Femur (tissue), 1 donor: ENCODE measurements at regions not wholly inside any gene's neighbourhood (a gene's known extent, or its start where the extent isn't known, plus 50 kb on each side); places are given as distances from the start of the nearest gene placed in this dataset.
"Not testable (repeated sequence)": the region's sequence is repeated elsewhere in the genome, so short reads cannot be mapped to it uniquely, and the experiment has no call there.

Experiments
- DNase-seq: peaks from one replicate; pipeline ENCODE4 v3.0.0-alpha.2; 2017

DNA sequence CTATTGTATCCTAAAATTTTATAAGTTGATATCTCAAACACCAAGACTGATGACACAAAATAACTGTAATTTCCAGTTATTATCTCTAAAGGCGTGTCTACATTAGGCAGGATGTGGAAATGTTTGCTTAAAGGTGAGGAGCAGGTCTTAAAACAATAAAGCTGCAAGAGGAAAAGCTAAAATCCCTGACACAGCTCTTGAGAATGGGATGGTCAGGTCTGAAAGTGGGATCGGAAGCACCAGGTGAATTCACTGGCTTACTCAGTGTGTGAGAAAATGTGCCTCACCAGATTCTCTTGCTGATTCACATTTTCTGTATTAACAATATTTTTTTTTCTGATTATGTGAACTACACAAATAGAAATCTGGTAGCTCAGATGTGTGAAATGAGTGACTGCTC is 421.9 kb upstream of the ADAMTS5 start:
- no peak for DNase-seq

DNA sequence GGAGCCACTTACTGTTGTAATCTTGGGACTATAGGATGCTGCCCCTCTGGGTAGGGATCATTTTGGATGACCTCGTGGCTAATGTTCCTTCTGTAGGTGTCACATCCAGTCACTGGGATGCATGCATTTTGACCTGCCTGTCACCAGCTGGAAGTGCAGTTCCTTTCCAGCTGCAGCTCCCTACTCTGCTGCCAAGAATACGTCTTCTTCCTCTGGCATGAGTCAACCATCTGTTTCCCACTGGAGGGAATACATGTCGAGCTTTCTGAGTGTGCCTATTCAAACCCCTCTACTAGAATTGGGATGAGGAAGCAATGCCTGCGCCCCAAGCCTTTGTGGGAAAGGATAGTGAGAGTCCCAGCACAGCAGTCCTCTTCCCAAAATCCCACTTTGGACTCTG is 415.5 kb upstream of the ADAMTS5 start:
- no peak for DNase-seq

DNA sequence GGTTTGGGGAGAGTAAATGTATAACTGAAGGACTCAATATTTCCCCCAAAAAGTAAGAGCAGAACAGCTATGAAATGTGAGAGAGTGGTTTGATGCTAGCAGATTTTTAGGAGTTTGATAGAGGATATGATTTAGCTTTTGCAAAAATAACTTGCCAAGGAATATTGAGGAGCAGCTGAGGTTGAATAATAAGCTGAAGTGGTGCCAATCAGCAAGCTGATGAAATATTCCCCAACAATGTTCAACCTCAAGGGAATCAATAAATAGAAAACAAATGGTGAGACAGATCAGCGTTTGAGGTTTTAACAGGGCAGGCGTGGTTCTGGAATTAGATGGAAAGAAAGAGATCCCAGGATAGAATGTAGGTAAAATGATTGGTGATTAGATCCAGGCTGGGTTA is 413.4 kb upstream of the ADAMTS5 start:
- no peak for DNase-seq

DNA sequence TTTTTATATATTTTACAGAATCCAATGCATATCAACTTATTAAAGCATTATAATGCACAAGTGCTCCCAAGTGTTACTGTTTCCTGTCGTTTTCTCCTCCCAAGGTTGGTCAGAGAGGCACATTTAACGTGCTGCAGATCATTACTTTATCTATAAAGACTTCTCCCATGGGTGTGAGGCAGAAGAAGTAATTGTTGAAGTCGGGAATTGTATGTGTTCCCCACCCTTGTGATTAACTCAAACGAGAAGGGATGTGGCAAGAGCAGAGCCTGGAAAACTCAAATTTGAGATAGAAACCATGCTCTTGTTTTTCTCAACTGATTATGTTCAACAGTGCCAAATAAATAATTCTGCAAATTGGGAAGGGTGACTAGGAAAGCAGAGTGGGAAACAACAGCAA is 412.5 kb upstream of the ADAMTS5 start:
- no peak for DNase-seq

DNA sequence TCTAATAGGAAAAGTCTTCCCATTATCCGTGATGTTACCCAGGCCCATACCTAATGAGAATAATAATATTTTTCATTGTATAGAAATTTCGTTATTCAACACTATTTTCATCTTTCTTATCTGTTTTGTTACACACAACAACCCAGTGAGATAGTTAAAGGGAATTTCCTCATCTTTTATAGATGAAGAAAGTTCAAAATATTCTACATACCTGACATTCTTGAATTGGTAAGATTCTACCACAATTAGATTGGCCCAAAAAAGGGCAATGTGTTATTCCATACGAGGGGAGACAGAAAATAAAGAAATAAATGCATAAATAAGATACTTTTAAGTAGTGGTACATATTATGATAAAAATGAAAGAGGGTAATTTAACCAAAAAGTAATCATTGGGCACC is 405.5 kb upstream of the ADAMTS5 start:
- DNase-seq, result no peak

DNA sequence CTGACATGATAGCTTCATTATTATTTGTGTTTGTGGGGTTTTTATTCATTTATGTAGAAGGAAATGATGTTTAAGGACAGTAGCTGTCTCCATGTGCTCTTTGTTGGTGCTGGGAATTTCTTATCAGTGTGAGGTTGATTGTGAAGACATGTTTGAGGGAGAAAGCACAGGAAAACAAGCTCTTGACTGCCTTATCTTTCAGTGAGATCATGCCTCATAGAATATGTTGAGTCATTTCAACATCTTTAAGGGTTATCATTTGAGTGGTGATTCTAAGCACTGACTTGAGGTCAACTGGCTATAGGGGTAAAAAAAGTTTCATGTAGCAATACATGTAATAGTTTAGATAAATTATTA is 405.1 kb upstream of the ADAMTS5 start:
- DNase-seq, result no peak

DNA sequence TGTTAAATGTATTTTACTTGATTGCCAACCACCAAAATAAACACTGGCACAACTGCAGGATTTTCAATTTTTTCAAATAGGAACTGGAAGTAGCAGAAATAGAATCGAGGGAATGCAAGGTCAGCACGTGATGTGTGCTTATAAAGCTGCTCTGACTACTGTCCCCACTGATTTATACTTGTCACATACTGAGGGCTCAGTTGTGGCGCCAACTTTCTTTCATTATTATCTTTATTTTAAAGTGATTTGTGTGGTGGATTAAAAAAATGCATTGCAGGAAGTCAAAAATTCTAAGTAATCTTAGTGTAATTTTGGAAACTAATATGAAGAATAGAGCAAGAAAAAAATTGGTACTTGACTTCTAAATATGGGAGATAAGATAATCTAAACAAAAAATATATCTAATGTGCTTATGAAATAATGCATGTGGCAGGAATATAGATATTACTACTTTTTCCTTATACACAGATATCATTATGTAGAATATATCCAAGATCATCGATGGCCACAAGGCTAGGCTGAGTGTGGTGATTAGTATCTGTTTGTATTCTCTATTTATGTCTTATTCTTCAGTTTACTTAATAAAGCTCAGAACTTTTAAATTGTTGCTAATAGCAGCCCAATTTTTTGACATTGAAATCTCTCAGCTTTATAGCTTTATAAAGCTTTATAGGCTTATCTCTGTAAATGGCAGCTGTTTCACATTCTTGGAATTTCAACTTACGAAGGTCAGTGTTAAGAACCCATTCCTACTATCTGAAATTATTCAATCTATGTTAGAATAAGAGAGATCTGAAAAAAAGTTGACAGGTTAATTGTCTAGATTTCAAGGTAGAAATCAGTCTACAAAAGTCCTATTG is 404.5 kb upstream of the ADAMTS5 start:
- DNase-seq, result no peak

DNA sequence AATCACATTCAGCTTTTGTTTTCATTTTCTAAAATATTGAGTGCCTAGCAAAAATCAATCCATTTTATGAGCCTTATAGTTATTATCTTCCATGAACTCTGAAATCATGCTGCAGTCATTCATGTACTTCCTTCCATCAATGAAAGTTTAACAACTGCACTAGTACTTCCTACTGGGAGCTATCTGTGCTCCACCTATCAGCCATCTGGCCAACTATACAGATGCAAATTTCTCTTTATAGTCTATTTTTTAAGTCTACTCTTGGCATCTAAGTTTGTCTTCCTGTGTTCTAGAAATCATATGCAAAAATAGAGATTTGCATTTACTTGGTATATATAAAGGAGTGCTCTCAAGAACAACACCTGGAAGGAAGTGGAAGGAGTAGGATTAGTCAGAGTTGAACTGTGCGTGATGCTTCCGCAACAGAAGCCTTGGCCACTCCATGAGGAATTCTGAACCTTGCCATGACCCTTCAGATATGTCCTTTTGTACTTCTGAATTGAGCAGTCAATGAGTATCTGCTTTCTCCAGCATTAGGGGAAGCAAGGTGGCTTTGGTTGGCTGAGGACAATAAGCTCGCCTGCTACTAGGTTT is 403.2 kb upstream of the ADAMTS5 start:
- no peak for DNase-seq

DNA sequence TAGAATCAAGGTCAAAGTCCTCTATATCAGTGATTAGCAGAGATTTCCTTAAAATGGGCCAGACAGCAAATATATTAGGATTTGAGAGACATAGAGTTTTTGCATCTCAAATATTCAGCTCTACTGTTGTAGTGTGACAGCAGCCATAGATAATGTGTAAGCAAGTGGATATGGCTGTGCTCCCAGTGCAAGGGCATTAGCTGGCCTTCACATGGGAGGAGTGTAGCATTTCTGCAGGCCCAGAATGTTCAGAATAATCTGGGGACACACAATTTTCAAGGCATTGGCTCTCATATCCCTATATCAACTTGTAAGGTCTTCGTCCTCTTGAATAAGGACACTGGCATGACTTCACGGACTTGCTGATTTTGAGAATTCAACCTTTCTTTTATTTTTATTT is 402.3 kb upstream of the ADAMTS5 start:
- no peak for DNase-seq

DNA sequence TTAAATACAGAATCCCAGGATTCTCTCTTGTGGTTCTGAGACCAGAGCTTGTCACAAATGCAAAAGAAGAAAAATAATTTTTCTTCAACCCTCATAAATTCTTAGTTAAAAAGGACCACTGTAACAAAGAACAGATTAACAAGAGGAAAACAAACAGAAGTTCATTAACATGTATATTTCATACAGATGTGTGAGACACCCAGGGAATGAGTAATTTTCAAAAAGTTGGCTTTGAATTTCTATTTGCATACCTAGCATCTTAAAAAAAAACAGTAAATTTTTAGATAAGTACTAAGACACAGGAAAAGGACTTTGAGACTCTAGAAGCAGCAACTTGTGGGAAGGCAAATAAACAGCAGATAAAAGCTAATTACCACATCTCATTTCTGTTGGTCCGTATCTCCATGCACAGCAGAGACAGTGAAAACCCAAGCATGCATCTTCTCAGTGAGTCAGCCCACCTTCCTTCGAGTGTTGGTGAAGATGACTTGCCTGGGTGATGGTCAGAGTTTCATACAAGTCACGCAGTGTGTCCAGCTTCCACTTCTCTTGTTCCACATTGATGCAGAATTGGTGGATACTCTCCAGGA is 399.9 kb upstream of the ADAMTS5 start:
- no peak for DNase-seq

DNA sequence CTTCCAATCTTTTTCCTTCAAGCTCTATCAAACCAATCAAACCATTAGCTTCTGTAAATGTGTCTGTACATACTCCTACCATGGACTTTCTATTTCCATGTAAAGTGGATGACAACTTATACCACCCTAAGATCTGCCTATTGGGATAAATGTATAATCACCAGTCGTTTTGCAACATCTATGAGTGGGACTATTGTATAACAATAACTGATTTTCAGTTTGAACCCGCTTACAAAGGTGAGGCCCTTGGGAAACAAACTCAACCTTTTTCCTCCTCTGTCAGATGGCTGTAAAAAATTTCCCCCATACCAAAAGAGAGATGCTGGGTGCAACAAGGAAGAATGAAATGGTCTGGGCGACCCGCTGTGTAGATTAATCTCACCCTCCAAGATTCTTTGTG is 399.1 kb upstream of the ADAMTS5 start:
- DNase-seq, result no peak

DNA sequence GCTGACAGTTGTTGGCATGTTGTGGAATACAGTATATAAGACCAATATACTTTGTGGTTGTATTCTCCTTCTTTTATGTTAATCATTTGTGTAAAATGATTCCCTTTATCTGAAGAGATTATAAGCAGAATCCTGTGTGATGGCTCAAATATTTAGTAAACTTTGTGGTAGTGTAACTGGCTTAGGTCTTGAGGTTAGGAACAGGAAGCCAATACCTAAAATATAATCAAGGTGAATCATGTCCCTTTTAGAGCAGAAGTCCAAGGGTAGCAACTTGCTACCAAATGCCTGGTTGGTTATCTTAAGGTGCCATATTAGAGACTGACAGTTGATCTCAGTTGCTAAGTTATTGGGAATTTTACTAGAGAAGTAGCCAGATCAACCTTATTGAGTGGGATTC is 398.5 kb upstream of the ADAMTS5 start:
- DNase-seq, result no peak

DNA sequence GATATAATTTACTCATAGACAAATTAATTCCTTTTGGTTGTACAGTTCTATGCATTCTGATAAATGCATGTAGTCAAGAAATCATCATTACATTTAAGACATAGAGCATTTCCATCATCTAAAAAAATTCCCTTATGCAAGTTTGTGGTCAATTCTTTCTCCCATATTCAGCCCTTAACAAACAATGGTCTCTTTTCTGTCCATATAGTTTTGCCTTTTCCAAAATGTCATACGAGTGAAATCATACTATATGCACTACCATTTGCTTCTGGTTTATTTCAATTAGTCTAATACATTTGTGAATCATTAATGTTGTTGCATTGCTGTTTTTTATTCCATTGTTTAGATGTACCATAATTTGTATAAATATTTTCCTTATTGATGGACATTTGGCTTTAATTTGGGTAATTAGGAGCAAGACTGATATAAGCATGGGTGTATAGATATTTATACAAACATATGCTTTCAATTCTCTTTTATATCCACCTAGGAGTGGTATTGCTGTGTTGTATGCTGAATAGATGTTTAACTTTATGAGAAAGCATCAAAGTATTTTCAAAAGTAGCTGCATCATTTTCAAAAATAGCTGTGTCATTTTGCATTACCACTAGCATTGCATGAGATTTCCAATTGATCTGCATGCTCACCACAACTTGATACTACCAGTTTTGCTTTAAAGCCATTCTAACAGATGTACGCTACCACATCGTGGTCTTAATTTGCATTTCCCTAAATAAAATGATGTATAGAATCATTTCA is 397.0 kb upstream of the ADAMTS5 start:
- no peak for DNase-seq

DNA sequence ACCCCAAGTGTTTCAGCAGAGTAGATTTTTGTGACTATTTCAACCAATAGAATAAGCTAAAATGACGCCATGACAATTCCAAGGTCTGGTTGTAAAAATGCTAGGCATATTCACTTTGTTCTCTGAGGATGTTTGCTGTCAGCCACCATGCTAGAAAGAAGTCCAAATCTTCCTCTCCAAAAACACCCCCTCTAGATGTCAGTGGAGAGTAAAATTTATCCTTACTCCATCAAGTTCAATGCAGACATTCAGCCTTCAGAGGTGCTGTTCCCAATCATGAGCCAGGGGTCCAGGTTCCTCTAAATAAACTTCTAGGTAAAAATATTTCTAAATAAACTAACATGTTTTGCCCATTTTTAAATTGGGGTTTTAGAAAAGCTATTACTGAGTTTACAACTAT is 395.4 kb upstream of the ADAMTS5 start:
- no peak for DNase-seq

DNA sequence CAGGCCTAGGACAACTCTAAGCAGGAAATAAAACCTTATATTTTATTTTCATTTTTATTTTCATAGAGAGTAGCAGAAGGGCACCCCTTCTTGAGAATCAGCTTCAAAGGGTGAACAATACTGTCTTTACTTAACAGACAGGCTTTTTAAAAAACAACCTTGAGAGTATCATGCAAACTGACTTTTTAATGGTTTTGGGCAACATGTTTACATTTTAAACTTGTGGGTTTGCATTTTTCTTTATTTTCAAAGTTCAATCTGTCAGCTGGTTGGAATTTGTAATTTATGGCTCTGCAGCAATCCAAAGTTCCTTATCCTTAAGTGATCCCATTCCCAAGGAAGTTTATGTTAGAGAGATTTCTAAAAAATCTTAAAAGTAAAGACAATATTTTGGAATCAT is 392.3 kb upstream of the ADAMTS5 start:
- no peak for DNase-seq

DNA sequence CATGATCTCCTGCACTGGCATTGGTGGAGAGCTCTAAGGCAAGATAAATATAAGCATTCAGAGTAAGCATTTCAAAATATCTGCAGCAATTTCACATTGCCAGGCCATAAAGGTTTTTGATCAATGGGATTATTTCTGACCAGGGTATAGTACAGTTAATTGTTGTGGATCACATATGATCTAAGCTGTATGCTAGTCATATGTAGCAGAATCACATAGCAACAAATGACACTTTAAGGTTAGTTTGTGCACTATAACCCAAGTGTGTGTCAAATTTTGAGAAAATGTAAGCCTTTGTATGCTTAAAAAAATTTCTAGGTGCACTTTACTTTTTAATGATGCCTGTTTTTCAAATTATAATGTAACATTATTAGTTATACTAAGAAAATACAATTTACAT is 386.0 kb upstream of the ADAMTS5 start:
- DNase-seq, result no peak

DNA sequence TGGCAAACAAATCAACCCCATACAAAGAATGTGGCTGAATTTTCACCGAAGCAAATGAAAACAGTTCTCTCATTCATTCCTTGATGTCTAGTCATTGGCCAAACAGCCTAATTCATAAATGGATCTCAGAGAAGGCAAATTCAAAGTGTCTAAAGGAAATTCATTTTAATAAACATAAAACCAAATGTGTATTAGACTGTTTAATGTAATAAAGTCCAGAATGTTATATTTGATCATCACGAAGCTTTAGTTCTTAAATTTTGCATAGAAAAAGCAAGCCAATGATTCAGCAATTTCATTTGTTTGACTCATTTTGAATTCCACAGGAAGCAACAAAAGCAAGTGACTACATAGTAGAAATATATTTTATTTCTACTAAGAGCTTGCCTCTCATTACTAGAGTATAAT is 379.2 kb upstream of the ADAMTS5 start:
- DNase-seq, result no peak

DNA sequence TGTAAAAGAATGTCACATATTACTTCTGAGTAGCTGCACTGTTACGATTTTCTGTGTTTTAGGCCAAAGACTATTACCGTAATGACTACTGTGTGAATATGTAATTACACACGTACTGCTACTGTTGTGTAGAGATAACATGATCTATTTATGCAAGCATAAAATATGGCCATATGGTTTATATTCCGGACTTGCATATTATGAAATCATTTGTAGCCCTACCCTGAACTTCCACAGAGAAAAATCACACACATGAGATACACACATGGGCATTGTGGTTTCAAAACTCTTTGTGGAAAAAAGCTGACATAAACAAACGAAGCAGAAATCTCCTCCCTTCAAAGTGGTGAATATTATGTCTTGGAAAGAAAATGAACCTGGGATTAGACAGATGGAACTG is 373.0 kb upstream of the ADAMTS5 start:
- no peak for DNase-seq

DNA sequence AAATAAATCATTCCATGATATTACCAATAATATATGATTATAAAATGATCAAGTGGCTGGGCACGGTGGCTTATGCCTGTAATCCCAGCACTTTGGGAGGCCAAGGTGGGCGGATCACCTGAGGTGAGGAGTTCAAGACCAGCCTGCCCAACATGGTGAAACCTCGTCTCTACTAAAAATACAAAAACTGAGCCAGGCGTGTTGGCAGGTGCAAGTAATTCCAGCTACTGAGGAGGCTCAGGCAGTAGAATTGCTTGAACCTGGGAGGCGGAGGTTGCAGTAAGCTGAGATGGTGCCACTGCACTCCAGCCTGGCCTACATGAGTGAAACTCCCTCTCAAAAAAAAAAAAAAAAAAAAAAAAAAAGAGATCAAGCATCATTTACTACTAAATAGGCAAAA is 371.1 kb upstream of the ADAMTS5 start:
- not testable (repeated sequence) for DNase-seq

DNA sequence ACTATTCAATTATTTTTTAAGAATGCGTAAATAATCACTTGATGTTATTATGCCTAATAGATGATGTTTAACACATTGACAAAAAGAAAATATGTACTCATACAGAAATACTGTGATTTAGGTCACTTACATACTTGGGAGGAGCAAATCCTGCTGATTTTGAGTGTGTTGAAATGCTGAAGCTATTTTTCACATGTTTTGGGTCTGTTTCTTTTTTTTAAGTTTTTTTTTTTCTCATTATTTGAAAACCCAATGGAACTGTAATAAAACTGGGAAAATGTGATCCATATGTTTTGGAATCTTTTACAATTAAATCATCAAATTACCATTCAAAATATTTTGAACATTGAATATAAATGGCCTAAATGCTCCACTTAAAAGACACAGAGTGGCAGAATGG is 366.2 kb upstream of the ADAMTS5 start:
- DNase-seq, result no peak

DNA sequence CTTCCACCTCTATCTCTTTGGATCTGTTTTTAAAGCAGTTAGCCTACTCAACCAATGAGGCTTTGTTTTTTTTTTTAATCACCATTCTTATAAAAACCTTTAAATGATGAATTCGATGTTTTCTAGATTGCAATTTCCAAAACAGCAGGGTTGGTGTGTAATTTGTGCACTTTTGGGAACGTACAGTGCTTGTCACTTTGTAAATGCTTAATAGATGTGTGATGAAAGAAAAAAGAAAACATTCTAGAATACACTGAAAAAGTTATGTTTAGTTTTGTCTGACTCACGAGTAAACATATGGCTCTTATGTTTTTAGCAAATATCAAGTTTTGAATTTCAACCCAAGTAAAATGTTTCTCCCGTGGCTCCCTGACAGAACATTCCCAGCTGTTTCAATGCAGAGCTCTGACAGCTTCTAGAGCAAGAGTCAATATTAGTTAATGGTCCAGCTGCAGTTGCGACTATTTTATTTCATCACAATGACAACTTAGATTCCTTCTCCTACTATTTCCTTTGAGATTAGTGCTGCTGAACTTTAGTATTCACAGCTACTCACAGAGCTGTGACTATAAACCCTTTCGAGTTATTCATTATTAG is 362.5 kb upstream of the ADAMTS5 start:
- DNase-seq, result peak; percentile 58

DNA sequence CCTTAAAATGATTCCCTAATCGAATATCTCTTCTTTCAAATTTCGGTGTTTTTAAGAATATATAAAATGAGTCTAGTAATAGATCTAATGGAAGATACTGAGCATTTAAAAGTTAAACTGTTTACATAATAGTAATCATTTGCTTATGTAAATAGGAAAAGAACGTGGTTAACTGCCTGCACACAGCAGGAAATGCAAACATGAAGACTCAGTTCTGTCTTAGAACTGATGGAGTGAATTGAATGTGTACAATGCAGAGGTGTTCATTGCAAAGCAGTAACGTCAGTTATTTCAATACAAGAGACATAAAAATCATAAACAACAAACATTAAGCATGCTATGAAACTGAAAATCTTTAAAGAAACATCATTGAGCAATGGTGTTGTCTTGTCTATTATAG is 359.4 kb upstream of the ADAMTS5 start:
- DNase-seq, result no peak

DNA sequence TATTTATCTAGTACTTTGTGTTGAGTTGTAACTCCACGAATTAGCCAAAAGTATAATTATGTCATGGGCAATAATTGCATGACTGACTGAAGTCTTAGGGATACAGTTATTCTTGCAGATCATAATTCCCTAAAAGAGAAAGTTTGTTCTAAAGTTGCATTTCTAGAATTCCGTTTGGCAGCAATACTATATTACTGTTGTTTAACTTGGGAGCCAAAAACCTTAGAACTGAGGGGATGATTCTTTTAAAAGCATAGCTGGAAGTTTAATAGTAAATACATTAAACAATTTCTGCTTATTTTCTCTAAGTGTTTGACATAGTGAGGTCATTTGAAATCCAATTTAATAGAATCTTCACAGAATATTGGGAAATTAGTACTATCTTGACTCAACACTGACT is 356.4 kb upstream of the ADAMTS5 start:
- no peak for DNase-seq
